Head of caudate nucleus (tissue), 42 donors: ENCODE measurements at regions not wholly inside any gene's neighbourhood (a gene's known extent, or its start where the extent isn't known, plus 50 kb on each side); places are given as distances from the start of the nearest gene placed in this dataset.

Experiments
- DNase-seq, 42 donors: peaks; one replicate each; pipeline versions ENCODE4 v3.0.0 to v3.0.0-alpha.2; 2020 to 2021; ENCODE audit warnings: mixed read lengths in 7 of 42
- intact Hi-C: fragments of 100-400 bp; cut with DNase I; formaldehyde crosslinking; loops from one replicate; pipeline ENCODE4 v1.15.0; 2022

GRCh38 chr13:39269004-39269403 is 230.7 kb downstream of the NHLRC3 start:
- no peak for DNase-seq
- intact Hi-C loops, result loop anchor here (10.0 kb wide), 1 partner anchor 124 kb away; no protein-coding TSS in a partner anchor

GRCh38 chr13:39269411-39269810 is 231.2 kb downstream of the NHLRC3 start:
- DNase-seq, result no peak
- intact Hi-C loops, result loop anchor here (10.0 kb wide), 1 partner anchor 125 kb away; no protein-coding TSS in a partner anchor

GRCh38 chr13:39272994-39273393 is 234.7 kb downstream of the NHLRC3 start:
- DNase-seq, result no peak
- intact Hi-C loops, result no loop called here

GRCh38 chr13:39273953-39274738 is 235.9 kb downstream of the NHLRC3 start:
- DNase-seq, result peak in 1 of 42 donors; percentile 25
- intact Hi-C loops, result no loop called here

GRCh38 chr13:39274739-39275325 is 236.6 kb downstream of the NHLRC3 start:
- no peak for DNase-seq
- intact Hi-C loops, result no loop called here

GRCh38 chr13:39279077-39279476 is 240.8 kb downstream of the NHLRC3 start:
- intact Hi-C loops, result no loop called here
- no peak for DNase-seq

GRCh38 chr13:39281539-39282150 is 243.4 kb downstream of the NHLRC3 start:
- no peak for DNase-seq
- intact Hi-C loops, result no loop called here

GRCh38 chr13:39282400-39282972 is 244.2 kb downstream of the NHLRC3 start:
- DNase-seq, result no peak
- intact Hi-C loops, result no loop called here

GRCh38 chr13:39283072-39283471 is 244.8 kb downstream of the NHLRC3 start:
- no peak for DNase-seq
- intact Hi-C loops, result no loop called here

GRCh38 chr13:39284801-39285388 is 246.6 kb downstream of the NHLRC3 start:
- intact Hi-C loops, result no loop called here
- DNase-seq, result no peak
